DMS114 treated with DMSO at 0.1 percent for 48 hours (cell line): ENCODE measurements at regions not wholly inside any gene's neighbourhood (a gene's known extent, or its start where the extent isn't known, plus 50 kb on each side); places are given as distances from the start of the nearest gene placed in this dataset.

Experiments used
- DNase-seq: peaks from one replicate; lab custom pipeline; 2025; ENCODE audit not compliant: unreplicated experiment; lab: John Stamatoyannopoulos, UW

DNA sequence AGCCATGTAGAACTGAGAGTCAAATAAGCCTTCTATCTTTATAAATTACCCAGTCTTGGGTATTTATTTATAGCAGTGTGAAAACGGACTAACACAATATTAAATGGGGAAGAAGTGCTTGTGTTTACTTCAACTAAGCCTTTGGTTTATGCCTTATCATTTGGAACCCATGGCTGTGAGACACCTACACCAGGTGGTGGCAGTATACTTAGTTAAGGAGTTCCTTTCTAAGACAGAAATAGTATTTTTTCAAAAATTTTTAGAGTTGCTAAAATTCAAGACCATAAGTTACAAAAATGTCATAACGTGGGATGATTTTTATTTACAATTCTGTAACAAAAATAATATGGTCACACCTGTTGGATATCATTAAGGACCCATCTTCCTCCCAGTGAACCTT is 354.5 kb upstream of the SOX14 start:
- no peak for DNase-seq

GRCh38 chr3:137410028-137410427 is 354.1 kb upstream of the SOX14 start:
- no peak for DNase-seq

DNA sequence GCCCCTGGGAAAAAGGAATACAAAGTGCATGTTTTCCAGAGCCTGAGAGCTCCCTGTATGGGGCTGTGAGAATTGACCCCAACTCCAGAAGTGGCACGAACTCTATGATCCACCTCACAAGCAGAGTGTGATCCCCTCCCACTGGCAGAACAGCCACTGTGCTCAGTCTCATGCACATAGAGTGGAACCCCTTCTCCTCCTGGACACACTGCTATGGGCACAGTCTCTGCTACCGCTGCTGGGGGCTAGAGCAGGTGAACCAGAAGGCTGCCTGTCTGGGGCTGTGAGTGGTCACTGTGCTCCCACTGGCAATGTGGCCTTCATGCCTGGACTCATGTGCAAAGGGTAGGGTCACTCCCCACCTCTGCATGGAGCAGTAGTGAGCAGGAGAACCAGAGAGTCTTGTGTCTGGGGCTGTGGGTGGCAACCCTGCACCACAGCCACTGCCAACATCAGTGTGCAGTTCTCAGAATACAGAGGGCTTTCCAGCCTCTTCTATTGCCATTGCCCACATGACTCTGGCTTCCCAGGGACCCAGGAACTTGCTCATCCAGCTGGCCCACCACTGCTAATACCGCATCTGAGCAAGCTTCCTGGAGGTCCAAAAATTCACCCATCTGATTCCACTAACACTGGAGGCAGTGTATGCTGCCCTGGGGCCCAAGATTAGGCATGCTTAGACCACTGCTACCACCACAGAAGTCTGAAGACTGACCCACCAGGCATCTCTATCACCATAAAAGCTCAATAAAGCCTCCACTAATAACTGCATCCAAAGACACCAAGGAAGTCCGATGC is 343.7 kb upstream of the SOX14 start:
- DNase-seq = no peak

DNA sequence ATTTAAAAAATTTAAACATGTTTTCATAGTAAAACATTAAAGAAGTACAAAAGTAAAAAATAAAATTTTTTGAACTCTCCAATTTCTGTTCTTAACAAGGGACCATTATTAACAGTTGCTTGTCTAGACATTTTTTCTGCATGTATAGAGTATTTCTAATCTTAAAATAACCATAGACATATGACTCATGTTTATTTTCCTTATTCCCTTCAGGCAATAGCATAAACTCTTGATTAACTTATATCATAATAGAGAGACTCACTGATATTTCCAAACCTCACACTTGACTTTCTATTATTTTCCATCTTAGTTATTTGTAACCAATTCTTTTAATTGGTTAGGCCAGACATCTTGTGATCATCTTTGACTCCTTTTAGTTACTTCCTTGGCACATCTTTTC is 325.6 kb upstream of the SOX14 start:
- DNase-seq = no peak

DNA sequence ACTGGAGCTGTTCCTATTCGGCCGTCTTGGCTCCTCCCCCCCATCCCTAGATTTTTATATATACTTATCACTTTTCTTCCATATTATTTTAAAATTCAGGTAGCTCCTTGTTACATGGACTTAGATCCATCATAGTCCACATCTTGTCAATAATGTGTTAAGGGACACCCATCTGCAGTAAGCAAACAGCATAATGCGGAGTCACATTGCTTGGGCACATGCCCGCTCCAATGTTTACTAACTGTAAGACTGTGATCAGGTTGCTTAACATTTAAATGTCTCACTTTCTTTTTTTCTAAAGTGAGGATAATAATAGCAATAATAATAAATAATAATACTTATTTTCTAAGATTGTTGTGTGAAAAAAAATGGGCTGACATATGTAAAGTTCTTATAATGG is 303.2 kb upstream of the SOX14 start:
- no peak for DNase-seq

DNA sequence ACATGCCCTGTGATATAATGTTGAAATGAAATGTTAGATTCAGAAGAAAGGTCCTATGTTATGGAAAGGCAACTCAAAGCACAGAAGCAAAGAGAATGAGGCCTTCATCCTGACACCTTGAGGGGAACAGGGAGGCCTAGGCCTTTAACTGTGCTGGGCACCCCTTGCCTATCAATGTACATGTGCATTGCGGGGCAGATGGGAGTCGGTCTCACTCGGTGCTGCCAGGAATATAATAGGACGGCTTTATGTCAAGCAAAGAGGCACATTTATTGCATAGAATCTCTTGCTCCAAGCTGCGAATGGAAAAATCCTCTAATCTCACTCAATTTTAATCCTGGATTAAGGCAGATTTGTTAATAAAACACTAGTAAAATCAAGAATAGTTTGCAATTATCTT is 301.0 kb upstream of the SOX14 start:
- DNase-seq = no peak

- no peak for DNase-seq
These were observed 299.8 kb upstream of the SOX14 start for GRCh38 chr3:137464341-137464740.

DNA sequence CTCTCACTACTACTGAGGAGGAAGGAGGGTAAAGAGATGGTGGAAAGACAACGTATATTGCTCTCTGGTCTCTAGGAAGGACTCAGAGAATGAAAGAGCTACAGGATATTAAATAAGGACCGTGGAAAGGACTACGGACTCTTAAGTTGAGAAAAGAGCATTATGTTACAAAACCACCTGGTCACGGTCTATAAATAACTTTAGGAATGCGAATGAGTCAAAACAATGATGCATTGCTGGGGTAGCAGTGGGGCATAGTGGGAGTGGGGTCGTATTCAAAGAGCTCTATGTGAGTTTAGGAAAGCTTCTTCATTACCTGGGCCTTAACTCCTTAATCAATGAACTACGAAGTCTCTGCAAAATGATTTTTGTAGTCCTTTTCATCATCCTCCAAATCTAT is 295.7 kb upstream of the SOX14 start:
- DNase-seq = no peak

DNA sequence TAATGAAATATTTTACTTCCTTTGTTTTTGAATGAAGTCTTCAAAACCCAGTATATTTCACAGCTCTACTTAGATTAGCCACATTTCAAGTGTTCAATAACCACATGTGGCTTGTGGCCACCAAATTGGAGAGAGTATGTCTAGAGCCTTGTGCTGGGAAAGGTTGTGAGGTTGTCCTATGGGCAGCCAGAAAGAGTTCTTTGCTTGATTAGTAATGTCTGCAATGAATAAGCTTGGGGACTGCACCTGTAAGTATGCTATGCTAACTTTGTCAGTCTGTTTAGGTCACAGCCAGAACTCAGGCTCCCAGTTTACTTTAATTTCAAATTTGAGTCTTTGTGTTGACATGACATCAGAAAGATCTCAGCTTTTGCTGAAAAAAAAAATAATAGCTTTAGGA is 294.9 kb upstream of the SOX14 start:
- no peak for DNase-seq

DNA sequence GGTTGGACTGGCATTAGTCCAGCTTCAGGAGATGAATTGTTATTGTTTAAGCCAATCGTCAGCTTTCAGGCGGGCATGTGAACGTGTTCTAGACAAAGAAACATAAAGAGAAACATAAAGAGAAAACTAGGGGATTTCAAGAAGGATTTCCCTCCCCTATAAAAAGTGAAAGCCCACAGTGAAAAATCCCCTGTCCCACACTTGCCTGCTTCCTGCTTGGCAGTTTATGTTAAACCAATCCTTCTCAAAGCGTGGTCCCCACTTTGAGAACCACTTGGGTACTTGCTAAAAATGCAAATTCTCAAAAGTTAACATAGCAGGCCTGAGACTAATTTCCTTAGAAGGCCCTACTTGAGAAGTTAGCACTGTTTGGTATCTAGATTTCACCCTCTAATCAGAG is 293.0 kb upstream of the SOX14 start:
- DNase-seq = no peak

- DNase-seq = no peak
These were observed 292.4 kb upstream of the SOX14 start for GRCh38 chr3:137471558-137472204.

- DNase-seq = no peak
These were observed 286.5 kb upstream of the SOX14 start for GRCh38 chr3:137477614-137478013.

GRCh38 chr3:137509354-137510045 is 254.6 kb upstream of the SOX14 start:
- DNase-seq = no peak

- DNase-seq = no peak
These were observed 252.5 kb upstream of the SOX14 start for GRCh38 chr3:137511655-137512054.

- no peak for DNase-seq
These were observed 249.3 kb upstream of the SOX14 start for GRCh38 chr3:137514853-137515252.

DNA sequence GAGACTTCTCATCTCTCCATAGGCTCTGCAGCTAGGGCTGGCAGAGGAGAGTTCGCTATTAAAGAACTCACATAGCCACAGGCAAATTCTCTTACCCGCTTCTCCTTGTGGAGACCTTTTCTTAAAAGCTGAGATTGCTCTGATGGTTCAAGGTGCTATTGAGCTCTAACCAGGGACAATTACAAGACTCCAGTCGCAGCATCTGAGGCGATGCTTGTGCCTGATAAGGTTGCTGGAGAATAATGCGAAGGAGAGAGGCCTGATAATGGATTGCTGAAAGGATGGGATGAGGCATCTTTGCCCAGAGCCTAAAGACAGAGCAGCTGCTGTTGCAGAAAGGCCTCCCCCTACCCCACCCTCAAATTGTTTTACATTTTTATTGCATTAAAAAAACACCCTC is 244.5 kb upstream of the SOX14 start:
- DNase-seq = no peak

DNA sequence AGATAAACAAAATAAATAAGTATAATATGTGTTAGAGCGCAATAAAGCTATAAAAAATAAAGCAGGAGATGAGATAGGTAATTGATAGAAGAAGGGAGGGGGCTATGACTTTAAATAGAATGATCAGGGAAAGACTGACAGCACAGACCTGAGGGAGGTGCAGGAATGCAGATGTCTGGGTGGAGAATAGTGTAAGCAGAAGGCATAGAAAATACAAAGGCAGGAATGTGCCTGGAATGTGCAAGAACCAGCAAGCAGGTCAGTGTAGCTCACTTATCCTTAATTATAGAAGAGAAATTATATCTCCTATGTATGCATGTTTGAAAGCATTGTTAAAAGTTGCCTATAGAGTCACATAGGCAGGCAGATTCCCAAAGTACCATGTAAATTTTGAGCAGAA is 239.4 kb upstream of the SOX14 start:
- DNase-seq = no peak

DNA sequence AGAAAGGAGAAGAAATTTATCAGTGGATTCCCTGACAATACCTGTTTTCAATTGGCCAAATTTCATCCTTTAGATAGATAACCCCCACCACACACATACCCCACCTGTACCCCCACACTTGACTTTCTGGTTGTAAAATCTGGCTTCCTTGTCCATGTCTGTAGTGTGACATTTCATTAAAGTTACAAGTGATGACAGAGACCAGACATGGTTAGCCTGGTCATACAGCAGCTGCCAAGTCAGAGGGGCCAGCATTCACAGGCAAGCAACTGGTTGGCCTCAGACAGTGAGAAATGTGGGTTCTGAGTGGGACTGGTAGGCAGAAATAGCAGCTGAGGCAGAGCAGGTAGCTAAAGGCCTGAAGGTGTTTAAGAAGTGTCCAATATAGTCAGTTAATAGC is 238.6 kb upstream of the SOX14 start:
- no peak for DNase-seq

DNA sequence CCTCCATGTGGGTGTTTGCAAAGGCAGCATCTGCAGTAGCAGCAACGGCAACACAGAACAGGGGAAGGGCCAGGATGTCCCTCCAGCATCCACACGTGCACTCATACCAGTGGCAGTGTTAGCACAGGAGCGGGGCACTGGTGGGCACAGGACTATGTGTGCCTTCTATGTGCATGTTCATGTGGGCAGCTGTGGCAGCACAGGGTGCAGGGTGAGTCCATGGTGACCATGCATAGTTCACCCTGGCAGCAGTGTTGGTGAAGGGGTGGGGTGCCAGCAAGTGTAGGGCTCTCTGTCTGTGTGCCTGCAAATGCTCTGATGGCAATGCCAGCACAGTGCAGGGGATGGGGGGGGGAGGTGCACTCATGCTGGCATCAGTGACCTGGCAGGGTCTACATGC is 222.1 kb upstream of the SOX14 start:
- no peak for DNase-seq

- no peak for DNase-seq
These were observed 209.9 kb upstream of the SOX14 start for GRCh38 chr3:137554242-137554641.

DNA sequence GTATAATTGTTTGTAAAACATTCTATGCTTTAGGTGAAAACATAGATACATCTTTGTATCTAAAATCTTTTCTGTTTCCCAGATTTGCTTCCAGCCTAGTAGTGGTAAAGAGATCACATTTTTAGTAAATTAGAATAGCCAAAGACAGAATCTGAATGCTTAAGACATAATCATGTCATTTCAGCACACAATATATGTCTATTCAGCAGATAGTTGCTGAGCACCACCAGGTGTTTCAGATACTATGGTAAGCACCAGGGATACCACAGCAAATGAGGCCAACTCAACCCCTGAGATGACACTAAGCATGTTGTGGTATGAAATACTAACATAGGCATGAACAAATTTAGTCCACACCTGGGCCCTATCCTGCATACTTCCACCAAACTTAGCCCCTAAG is 195.2 kb upstream of the SOX14 start:
- no peak for DNase-seq

- DNase-seq = no peak
These were observed 191.2 kb upstream of the SOX14 start for GRCh38 chr3:137572931-137573330.
